Esophagus squamous epithelium (tissue), 4 donors: ENCODE measurements at regions not wholly inside any gene's neighbourhood (a gene's known extent, or its start where the extent isn't known, plus 50 kb on each side); places are given as distances from the start of the nearest gene placed in this dataset.

Experiments
- POLR2A ChIP-seq, 4 donors: fragments of 450-650 bp; IDR thresholded peaks; one replicate each; pipeline ENCODE4 v1.6.1; 2017; ENCODE audit warnings: antibody characterized with exemption in 4 of 4, mild to moderate bottlenecking in 4 of 4, moderate library complexity in 3 of 4
- TF ChIP-seq, protein P1 (sequence below), 6 experiments: fragments of 450-650 bp in 4 of 6; fragments of 200-600 bp in 2 of 6; sonication (generic) in 2 of 6; IDR thresholded peaks; one replicate each; pipeline ENCODE4 v1.5.1; 2016 to 2019; ENCODE audit warnings: antibody characterized with exemption in 6 of 6, mild to moderate bottlenecking in 4 of 6, moderate library complexity in 4 of 6

DNA sequence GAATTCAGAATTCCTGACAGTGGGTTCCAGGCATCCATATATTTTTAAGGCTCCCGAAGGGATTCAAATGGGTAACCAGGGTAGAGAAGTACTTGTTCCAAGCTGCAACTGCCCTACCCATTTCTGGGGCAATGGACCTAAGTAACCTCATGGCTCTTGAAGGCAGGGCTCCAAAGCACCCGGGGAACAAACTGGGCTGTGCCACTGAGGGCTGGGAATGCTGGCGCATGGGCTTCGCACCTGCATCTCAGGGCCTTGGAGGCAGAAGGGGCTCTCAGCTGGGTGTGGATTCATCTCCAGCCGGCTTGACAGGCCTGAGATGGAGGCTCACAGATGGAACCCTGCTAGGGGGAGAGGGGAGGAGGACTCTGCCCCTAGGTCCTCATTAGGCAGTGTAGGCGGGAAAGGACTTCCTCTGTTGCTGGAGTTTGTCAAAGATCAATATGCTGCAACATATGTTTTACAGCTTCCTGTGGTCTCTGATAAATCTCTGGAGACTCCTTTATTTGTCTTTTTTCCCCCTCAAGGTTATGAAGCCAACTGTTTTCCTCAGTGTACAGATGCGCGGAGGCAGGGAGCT lies 232.3 kb upstream of the NLRP1 start:
- TF ChIP-seq, protein P1, sequence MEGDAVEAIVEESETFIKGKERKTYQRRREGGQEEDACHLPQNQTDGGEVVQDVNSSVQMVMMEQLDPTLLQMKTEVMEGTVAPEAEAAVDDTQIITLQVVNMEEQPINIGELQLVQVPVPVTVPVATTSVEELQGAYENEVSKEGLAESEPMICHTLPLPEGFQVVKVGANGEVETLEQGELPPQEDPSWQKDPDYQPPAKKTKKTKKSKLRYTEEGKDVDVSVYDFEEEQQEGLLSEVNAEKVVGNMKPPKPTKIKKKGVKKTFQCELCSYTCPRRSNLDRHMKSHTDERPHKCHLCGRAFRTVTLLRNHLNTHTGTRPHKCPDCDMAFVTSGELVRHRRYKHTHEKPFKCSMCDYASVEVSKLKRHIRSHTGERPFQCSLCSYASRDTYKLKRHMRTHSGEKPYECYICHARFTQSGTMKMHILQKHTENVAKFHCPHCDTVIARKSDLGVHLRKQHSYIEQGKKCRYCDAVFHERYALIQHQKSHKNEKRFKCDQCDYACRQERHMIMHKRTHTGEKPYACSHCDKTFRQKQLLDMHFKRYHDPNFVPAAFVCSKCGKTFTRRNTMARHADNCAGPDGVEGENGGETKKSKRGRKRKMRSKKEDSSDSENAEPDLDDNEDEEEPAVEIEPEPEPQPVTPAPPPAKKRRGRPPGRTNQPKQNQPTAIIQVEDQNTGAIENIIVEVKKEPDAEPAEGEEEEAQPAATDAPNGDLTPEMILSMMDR (IDR thresholded peaks at IDR 0.05), result no peak
- TF ChIP-seq POLR2A (IDR thresholded peaks at IDR 0.05), result no peak
